NCI-H1417 (cell line): ENCODE measurements at regions not wholly inside any gene's neighbourhood (a gene's known extent, or its start where the extent isn't known, plus 50 kb on each side); places are given as distances from the start of the nearest gene placed in this dataset.

Source experiments
- DNase-seq, 3 experiments: peaks; one replicate each; lab custom pipeline; 2025; lab: John Stamatoyannopoulos, UW

GRCh38 chr2:234596696-234597575 is 100.1 kb upstream of the ARL4C start:
- no peak for DNase-seq

GRCh38 chr2:234595829-234596228 is 98.9 kb upstream of the ARL4C start:
- no peak for DNase-seq

DNA sequence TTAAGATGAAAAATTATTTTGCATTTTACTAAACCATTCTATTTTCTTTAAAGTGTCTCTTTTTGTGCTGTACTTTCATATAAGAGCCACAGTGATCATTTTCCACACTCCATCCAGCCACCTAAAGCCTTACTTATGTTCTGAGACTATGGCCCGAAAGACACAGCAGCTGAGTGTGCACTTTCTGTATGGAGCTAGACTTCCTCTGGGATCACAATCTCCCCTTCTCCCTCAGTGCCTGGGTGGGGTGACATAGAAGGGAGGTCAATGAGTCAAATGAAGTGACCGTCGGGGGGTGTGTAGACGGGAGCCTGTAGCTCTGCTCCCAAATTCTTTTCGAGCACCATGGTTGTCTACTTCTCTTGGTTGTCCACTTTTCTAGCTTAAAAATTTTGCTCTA is 97.8 kb upstream of the ARL4C start:
- no peak for DNase-seq

- DNase-seq = no peak
Measured at GRCh38 chr2:234593636-234594035, 96.8 kb upstream of the ARL4C start.

- no peak for DNase-seq
Measured at GRCh38 chr2:234592541-234592940, 95.7 kb upstream of the ARL4C start.

DNA sequence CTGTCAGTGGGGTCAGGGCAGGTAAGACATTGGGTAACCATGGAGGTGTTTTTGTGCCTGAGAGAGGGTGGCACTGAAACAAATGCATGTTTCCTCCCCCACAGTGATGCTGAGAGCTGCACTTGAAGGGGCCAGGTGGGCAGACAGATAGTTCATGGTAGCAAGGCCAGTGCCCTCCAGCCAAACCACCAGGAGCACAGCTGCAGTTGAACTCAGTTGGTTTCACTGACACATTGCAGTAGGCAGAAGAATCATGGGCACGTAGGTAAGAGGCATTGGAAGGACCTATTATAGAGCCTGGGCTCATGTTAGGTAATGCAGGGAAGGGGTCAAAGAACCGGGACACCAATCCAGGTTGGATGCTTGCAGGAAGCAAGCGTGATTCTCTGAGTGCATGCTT is 93.2 kb upstream of the ARL4C start:
- no peak for DNase-seq

DNA sequence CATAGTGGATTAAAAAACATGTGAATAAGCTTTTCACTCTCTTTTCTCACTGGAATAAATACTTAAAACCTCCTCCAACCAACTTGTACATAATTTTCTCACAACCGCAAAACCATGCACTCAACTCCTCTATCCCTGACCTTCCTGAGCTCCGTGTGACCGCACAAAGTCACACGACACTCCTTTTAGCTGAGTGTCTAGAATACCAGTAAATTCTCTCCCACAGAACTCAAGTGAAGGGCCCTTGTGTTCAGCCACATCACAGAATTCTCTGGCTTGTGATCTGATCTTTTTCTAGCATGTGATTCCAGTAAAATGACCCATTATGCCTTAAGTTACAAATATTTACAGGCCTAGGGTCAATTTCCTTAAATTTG is 91.2 kb upstream of the ARL4C start:
- DNase-seq = peak in 1 of 3 experiments; percentile 83

DNA sequence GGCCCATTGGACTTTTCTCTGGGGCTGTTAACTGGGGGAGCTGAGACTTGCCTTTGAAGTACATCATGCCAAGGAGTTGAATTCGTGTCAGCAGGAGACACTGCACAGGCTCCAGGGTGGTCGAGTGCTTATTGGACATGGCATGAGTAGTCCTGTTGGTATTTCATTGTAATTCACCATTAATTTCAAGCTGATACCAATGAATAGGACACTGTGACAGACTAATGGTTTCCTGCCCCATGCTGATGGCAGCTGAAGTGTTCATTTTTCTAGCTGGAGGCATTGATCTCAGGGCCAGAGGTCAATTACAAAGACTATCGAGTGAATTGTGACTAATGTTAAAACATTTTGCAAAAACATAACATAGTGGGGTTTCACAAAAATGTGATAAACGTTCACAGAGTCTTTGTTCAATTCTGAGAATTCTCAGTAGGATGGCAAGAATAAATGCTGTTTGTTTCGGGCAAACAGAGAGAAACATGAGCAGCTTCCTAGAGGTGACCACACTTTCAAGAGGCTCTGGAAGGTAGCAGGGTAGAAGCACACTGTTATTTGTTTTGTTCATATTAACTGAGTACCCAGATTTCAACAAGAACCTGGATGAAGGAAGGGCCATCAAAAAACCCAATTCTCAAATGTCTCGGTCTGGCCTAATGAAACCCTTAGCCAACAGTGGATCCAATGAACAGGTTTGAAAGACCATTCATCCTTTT is 90.6 kb upstream of the ARL4C start:
- peak in 1 of 3 experiments; percentile 83 for DNase-seq

GRCh38 chr2:234583331-234583730 is 86.5 kb upstream of the ARL4C start:
- DNase-seq = no peak

DNA sequence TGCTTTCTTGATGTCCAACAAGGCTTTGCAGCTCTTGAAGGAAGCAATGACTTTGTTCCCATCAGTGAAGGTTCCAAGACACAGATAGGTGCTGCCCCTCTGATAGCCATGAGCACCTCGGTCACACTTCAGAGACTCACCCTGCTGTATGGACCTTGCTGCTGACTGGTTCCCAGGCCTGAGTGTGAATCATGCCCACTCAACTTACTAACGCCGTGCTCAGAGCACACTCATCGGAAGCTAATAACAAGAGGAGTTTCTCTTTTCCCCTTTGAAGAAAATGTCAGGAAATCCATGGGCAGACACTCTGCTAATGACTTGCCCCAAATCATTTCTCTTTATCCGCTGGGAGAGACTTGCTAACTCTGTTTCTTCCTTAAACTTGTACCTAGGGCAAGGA is 83.8 kb upstream of the ARL4C start:
- no peak for DNase-seq

- no peak for DNase-seq
Measured at GRCh38 chr2:234579231-234579962, 82.5 kb upstream of the ARL4C start.

DNA sequence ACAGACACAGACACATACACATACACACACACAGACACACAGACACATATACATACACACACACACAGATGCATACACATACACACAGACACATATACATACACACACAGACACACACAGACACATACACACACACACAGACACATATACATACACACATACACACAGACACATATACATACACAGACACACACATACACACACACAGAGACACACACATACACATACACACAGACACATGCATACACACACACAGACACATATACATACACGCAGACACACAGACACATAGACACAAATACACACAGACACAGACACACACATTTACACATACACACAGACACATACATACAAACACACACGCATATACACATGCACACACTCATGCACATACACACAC is 81.5 kb upstream of the ARL4C start:
- no peak for DNase-seq

GRCh38 chr2:234577191-234577590 is 80.3 kb upstream of the ARL4C start:
- no peak for DNase-seq

DNA sequence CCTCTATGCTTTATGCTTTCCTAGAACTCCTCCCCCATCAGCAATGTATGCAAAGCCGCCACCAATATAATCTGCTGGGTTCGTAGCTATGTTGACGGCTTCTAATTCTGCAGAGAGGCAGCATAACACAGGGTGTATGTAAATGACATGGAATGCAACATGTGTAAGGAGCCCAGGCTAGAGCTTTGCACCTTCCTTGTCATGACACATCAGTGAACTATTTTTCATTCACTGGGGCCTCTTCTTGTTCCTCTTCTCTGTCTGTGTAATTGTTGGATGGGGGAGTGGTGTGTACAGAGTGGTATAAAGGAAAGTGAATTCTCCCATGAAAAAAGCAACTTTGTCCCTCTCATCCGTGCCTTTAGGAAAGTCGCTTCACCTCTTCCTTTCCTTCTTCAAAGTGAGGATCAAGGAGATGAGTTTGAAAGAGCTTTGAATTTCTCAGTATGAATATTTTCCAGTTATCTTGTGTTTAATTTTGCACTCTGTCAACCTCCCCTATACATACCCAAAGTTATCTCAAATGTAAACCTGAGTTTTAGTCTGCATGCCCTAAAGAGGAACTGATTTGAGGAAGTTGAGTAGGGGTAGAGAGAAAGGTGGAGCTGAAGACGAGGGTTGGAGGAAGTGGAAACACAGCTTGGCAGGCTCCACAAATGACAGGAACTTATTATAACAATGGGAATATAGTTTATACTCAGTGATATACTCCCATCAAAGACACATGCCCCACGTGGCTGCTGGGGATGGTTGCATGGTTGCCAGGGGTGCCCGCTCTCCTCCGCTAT is 74.9 kb upstream of the ARL4C start:
- no peak for DNase-seq

DNA sequence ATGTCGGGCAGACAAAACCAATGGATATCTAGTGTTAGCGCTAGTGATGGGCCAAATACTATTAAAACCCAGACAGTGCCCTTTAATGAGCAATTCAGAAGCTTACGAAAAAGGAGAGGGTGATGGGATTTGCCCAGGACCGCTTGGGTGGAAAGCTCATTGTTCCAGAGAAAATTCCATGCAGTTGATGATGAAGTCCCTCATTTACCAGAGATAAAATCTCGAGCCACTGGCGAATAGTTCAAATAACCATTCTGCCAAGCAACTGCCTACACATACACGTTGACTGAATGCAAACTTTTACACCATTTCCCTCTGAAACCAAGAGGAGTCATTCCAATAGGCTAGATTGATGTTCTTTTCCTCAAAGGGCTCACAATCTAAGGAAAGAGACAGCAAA is 73.6 kb upstream of the ARL4C start:
- no peak for DNase-seq

- DNase-seq = no peak
Measured at GRCh38 chr2:234569776-234570430, 73.0 kb upstream of the ARL4C start.

GRCh38 chr2:234566622-234567021 is 69.7 kb upstream of the ARL4C start:
- DNase-seq = no peak

- DNase-seq = no peak
Measured at GRCh38 chr2:234565842-234566619, 69.2 kb upstream of the ARL4C start.

DNA sequence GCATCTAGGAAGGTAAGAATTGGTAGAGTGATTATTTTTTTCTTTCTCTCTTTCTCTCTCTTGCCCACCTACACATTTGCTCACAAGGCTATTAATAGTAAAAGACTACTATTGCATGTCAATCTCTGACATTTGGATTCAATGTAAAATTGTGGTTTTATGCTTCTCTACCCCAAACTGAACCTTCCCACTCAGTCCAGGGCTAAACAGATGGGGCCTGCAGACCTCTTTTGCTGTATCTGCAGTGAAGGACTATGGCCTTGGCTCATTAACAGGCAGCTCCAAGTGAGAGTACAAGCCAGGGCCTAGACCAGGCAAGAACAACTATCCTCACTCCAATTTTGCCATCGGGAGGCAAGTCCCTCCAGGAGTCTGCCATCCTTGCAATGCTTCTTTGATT is 68.3 kb upstream of the ARL4C start:
- peak in 2 of 3 experiments; percentile 32 to 63 for DNase-seq

GRCh38 chr2:234564699-234565098 is 67.8 kb upstream of the ARL4C start:
- DNase-seq = peak; percentile 11 to 93 (median 66)

DNA sequence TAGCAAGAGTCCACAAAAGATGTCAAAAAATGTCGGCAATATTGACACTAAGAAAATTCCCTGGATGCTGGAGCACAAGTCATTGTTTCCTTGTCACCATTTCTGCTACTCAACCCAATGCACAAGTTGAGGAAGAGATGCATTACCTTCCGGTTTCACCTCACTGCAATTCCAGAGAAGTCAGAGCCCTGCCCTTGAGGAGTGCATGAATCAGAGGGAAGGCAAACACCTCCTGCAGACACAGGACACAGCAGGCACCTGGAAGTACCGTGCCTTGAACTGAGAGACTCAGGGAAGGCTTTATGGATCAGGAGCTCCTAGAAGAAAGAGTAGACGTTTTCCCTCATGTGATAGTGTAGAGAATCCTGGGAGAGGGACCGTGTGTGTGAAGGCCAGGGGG is 62.7 kb upstream of the ARL4C start:
- no peak for DNase-seq
